SU-DHL-6 (cell line): ENCODE measurements at regions not wholly inside any gene's neighbourhood (a gene's known extent, or its start where the extent isn't known, plus 50 kb on each side); places are given as distances from the start of the nearest gene placed in this dataset.
"Not testable (repeated sequence)": the region's sequence is repeated elsewhere in the genome, so short reads cannot be mapped to it uniquely, and the experiment has no call there.

Source experiments
- CTCF ChIP-seq: fragments of 200-600 bp; sonication (generic); IDR thresholded peaks from one replicate; pipeline ENCODE4 v1.5.1; 2017; ENCODE audit warnings: antibody characterized with exemption, mild to moderate bottlenecking, low read length, moderate library complexity; ENCODE audit not compliant: insufficient read depth, poor library complexity, severe bottlenecking
- EZH2phosphoT487 ChIP-seq: fragments of 200-600 bp; sonication (generic), shearing (Covaris generic); conservative IDR thresholded peaks from 2 replicates; pipeline ENCODE4 v1.6.1; 2018; ENCODE audit warnings: mild to moderate bottlenecking, antibody characterized with exemption, low read length, moderate library complexity, mixed read lengths

GRCh38 chr21:18857606-18858005 lies 454.0 kb upstream of the TMPRSS15 start:
- not testable (repeated sequence) for TF ChIP-seq CTCF, EZH2phosphoT487
